Stomach (tissue), 8 donors: ENCODE measurements at regions not wholly inside any gene's neighbourhood (a gene's known extent, or its start where the extent isn't known, plus 50 kb on each side); places are given as distances from the start of the nearest gene placed in this dataset.
A peak's percentile ranks its signal among the peaks of the same experiment; 100 is the strongest.

Source experiments
- DNase-seq, 2 donors: peaks; one replicate each; pipeline versions ENCODE4 v3.0.0 to v3.0.0-alpha.2; 2013 to 2019
- H3K27ac ChIP-seq, 5 donors: fragments of 200-600 bp in 4 of 5; sonication (generic) in 4 of 5; one replicate each; pipeline ENCODE4 v1.5.1; 2013 to 2019; ENCODE audit warnings: mild to moderate bottlenecking in 1 of 5, moderate library complexity in 1 of 5
- H3K27me3 ChIP-seq, 3 donors: fragments of 200-600 bp; sonication (generic); one replicate each; pipeline ENCODE4 v1.5.1; 2017 to 2019; ENCODE audit warnings: mixed run types in 1 of 3
- H3K36me3 ChIP-seq, 4 donors: fragments of 200-600 bp; sonication (generic); 1 replicate in 3 of 4; 2 replicates in 1 of 4; pipeline ENCODE4 v1.5.1; 2016 to 2019
- H3K4me1 ChIP-seq, 4 donors: fragments of 200-600 bp; sonication (generic); one replicate each; pipeline ENCODE4 v1.5.1; 2016 to 2019
- H3K4me3 ChIP-seq, 4 donors: fragments of 200-600 bp; sonication (generic) in 3 of 4; one replicate each; pipeline ENCODE4 v1.5.1; 2016 to 2019; ENCODE audit warnings: mild to moderate bottlenecking in 1 of 4
- H3K9me3 ChIP-seq, 4 donors: fragments of 200-600 bp; sonication (generic); one replicate each; pipeline ENCODE4 v1.5.1; 2016 to 2019
- EP300 ChIP-seq: sonication (generic); formaldehyde crosslinking; IDR thresholded peaks from one replicate; pipeline ENCODE4 v1.6.1; 2017; ENCODE audit warnings: antibody characterized with exemption
- POLR2A ChIP-seq, 4 donors: fragments of 450-650 bp; IDR thresholded peaks; one replicate each; pipeline ENCODE4 v1.6.1; 2016; ENCODE audit warnings: antibody characterized with exemption in 4 of 4, control low read depth in 2 of 4, mild to moderate bottlenecking in 1 of 4, moderate library complexity in 1 of 4
- POLR2AphosphoS5 ChIP-seq, 3 donors: sonication (generic); formaldehyde crosslinking; IDR thresholded peaks; one replicate each; pipeline ENCODE4 v1.6.1; 2016; ENCODE audit warnings: antibody characterized with exemption in 3 of 3
- WGBS, 5 donors: extraction: QIAGEN DNeasy Blood & Tissue Kit in 3 of 5; methylation state at CpG; one replicate each; pipeline versions ENCODE4 v1.1.5 to v1.1.7; 2013 to 2018; 5-methylcytosine and 5-hydroxymethylcytosine counted together
- intact Hi-C: fragments of 100-400 bp; cut with DNase I; formaldehyde crosslinking; loops from one replicate; pipeline ENCODE4 v1.15.1; 2023; ENCODE audit warnings: low total_unique reads
- TF ChIP-seq, protein P1 (sequence below), 7 experiments: fragments of 450-650 bp in 4 of 7; fragments of 200-600 bp in 3 of 7; sonication (generic) in 3 of 7; IDR thresholded peaks; one replicate each; pipeline ENCODE4 v1.5.1; 2016 to 2019; ENCODE audit warnings: antibody characterized with exemption in 7 of 7, control low read depth in 2 of 7, mild to moderate bottlenecking in 1 of 7
- donor health status: healthy with polysubstance abuse.
- donor health status: Bipolar disorder and iron deficiency.
- donor health status: healthy.

DNA sequence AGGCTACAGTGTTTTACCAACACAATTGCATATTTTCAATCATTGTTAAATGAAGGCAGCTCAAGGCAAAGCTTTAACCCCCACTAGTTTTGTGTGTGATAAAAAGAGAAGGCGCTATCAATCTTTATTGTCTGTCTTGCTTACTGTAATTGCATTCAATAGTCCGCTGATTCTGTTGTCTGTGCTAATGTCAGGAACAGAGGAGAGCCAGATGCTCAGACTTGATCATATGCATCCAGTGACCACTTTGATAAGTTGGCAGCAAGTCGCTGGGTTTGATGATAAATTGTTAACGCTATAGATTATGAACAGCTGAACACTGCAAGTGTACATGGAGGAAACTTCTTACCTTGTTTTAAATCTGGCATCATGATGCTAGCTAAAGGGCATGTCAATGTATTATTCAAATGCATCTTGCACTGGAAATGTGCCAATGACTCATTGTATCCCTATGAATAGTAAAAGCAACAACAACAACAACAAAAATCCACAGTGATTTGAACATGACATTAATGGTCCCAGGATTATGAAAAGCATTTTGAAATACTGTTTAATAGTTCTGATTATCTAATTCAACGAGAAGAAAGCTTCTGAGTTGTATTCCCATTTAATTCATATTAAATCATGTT lies 423.5 kb upstream of the FANCL start:
- TF ChIP-seq POLR2A (IDR thresholded peaks at IDR 0.05) = no peak
- TF ChIP-seq POLR2AphosphoS5 (IDR thresholded peaks at IDR 0.05) = no peak
- TF ChIP-seq EP300 = no peak
- TF ChIP-seq, protein P1, sequence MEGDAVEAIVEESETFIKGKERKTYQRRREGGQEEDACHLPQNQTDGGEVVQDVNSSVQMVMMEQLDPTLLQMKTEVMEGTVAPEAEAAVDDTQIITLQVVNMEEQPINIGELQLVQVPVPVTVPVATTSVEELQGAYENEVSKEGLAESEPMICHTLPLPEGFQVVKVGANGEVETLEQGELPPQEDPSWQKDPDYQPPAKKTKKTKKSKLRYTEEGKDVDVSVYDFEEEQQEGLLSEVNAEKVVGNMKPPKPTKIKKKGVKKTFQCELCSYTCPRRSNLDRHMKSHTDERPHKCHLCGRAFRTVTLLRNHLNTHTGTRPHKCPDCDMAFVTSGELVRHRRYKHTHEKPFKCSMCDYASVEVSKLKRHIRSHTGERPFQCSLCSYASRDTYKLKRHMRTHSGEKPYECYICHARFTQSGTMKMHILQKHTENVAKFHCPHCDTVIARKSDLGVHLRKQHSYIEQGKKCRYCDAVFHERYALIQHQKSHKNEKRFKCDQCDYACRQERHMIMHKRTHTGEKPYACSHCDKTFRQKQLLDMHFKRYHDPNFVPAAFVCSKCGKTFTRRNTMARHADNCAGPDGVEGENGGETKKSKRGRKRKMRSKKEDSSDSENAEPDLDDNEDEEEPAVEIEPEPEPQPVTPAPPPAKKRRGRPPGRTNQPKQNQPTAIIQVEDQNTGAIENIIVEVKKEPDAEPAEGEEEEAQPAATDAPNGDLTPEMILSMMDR (IDR thresholded peaks at IDR 0.05) = no peak
- H3K27ac ChIP-seq = no peak overlapping the region
- no peaks in the 10 kb centered on the region for H3K36me3 ChIP-seq
- no peaks in the 10 kb centered on the region for H3K27me3 ChIP-seq
- 76 to 81% (median 80%) methylated on average over 5 of the region's 5 CpGs for WGBS, 5 donors
- no peak overlapping the region for H3K4me3 ChIP-seq
- DNase-seq = peak in 1 of 2 donors; percentile 1
- no peaks in the 10 kb centered on the region for H3K4me1 ChIP-seq
- intact Hi-C loops = no loop called here
- H3K9me3 ChIP-seq = no peaks in the 10 kb centered on the region

DNA sequence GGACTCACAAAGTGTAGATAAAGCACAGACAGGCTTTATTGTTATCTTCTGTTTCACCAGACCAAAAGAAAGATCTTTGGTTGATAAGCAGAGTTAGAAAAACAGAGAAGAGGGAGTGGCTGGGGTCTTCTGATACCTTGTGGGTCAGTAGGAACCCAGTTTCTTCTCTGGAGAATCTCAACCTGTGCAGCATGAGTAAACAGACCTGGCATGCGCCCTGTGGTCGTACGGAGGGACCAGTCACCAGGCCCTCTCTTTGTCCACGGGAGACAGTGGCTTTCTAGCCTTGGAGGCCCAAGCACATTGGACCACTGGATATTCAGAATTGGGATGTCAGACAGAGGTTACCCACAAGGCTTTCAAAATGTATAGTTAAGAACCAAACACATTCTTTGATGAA lies 418.9 kb upstream of the FANCL start:
- WGBS, 5 donors = 79 to 86% (median 80%) methylated on average over 4 of the region's 4 CpGs
- intact Hi-C loops = no loop called here

DNA sequence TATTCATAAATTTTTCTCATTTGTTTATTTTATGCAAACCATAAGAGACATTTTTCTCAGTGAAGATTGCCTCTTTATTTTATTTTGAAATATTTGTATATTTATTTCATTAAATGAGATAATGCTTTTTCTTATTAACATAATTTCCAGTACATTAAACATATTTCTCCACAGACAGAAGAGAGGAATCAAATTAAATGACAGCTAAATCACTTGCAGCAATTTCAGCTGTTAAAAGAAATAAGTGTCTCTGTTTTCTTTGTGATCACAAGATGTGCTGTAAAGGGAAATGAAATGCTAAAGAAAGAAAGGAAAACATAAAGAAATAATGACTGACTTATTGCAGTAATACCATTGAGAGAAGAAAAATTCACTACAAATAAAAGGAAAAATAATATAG lies 414.0 kb upstream of the FANCL start:
- Histone ChIP-seq H3K27me3 (no peaks in the 10 kb centered on the region), H3K27ac (no peak overlapping the region), H3K4me1 (no peaks in the 10 kb centered on the region), H3K36me3 (no peaks in the 10 kb centered on the region), H3K9me3 (no peaks in the 10 kb centered on the region), H3K4me3 (no peak overlapping the region)
- DNase-seq = no peak
- intact Hi-C loops = no loop called here
- TF ChIP-seq, protein P1 (IDR thresholded peaks at IDR 0.05) = no peak
- no peak for TF ChIP-seq POLR2AphosphoS5 (IDR thresholded peaks at IDR 0.05)
- no peak for TF ChIP-seq POLR2A (IDR thresholded peaks at IDR 0.05)
- no peak for TF ChIP-seq EP300

More for the DNA sequence above, 418.9 kb upstream of the FANCL start:
- TF ChIP-seq POLR2A (IDR thresholded peaks at IDR 0.05) (no peak), POLR2AphosphoS5 (IDR thresholded peaks at IDR 0.05) (no peak), EP300 (no peak)
- TF ChIP-seq, protein P1 (IDR thresholded peaks at IDR 0.05) = no peak
- Histone ChIP-seq H3K36me3 (no peaks in the 10 kb centered on the region), H3K4me1 (no peaks in the 10 kb centered on the region), H3K4me3 (no peak overlapping the region), H3K9me3 (no peaks in the 10 kb centered on the region), H3K27me3 (no peaks in the 10 kb centered on the region), H3K27ac (no peak overlapping the region)
- DNase-seq = no peak

GRCh38 chr2:58651930-58652329 lies 410.8 kb upstream of the FANCL start:
- no peak overlapping the region for H3K27ac ChIP-seq
- no peaks in the 10 kb centered on the region for H3K9me3 ChIP-seq
- H3K27me3 ChIP-seq = no peaks in the 10 kb centered on the region
- no peaks in the 10 kb centered on the region for H3K36me3 ChIP-seq
- intact Hi-C loops = no loop called here
- DNase-seq = no peak
- H3K4me1 ChIP-seq = no peaks in the 10 kb centered on the region
- no peak for TF ChIP-seq POLR2AphosphoS5 (IDR thresholded peaks at IDR 0.05)
- no peak for TF ChIP-seq EP300
- TF ChIP-seq, protein P1 (IDR thresholded peaks at IDR 0.05) = no peak
- no peak for TF ChIP-seq POLR2A (IDR thresholded peaks at IDR 0.05)
- WGBS, 5 donors = 66 to 73% (median 70%) methylated on average over 5 of the region's 5 CpGs
- no peak overlapping the region for H3K4me3 ChIP-seq
